Vagina (tissue), 2 donors: ENCODE measurements at regions not wholly inside any gene's neighbourhood (a gene's known extent, or its start where the extent isn't known, plus 50 kb on each side); places are given as distances from the start of the nearest gene placed in this dataset.

Source experiments
- DNase-seq, 2 donors: peaks; one replicate each; pipeline ENCODE4 v3.0.0-alpha.2; 2017; ENCODE audit errors: extremely low spot score in 2 of 2
- H3K27ac ChIP-seq: fragments of 200-600 bp; sonication (generic); one replicate; pipeline ENCODE4 v1.5.1; 2019
- H3K27me3 ChIP-seq: fragments of 200-600 bp; sonication (generic); one replicate; pipeline ENCODE4 v1.5.1; 2019
- H3K36me3 ChIP-seq, 2 donors: fragments of 200-600 bp; sonication (generic); one replicate each; pipeline ENCODE4 v1.5.1; 2017 to 2019
- H3K4me1 ChIP-seq: fragments of 200-600 bp; sonication (generic); one replicate; pipeline ENCODE4 v1.5.1; 2019
- H3K4me3 ChIP-seq, 2 donors: fragments of 200-600 bp; sonication (generic); 1 replicate in 1 of 2; 2 replicates in 1 of 2; pipeline ENCODE4 v1.5.1; 2016 to 2019
- H3K9me3 ChIP-seq: fragments of 200-600 bp; sonication (generic); one replicate; pipeline ENCODE4 v1.5.1; 2019
- POLR2A ChIP-seq, 2 donors: fragments of 450-650 bp; IDR thresholded peaks; one replicate each; pipeline ENCODE4 v1.6.1; 2017; ENCODE audit warnings: antibody characterized with exemption in 2 of 2, mild to moderate bottlenecking in 2 of 2, moderate library complexity in 2 of 2
- POLR2AphosphoS5 ChIP-seq, 2 donors: sonication (generic); formaldehyde crosslinking; IDR thresholded peaks; one replicate each; pipeline ENCODE4 v1.9.0; 2017; ENCODE audit warnings: antibody characterized with exemption in 2 of 2, mild to moderate bottlenecking in 2 of 2, low read depth in 1 of 2; ENCODE audit not compliant: insufficient read depth in 1 of 2
- intact Hi-C: fragments of 100-400 bp; cut with DNase I; formaldehyde crosslinking; loops from one replicate; pipeline ENCODE4 v1.15.1; 2023
- TF ChIP-seq, protein P1 (sequence below), 3 experiments: fragments of 450-650 bp in 2 of 3; fragments of 200-600 bp in 1 of 3; sonication (generic) in 1 of 3; IDR thresholded peaks; one replicate each; pipeline ENCODE4 v1.5.1; 2017 to 2019; ENCODE audit warnings: antibody characterized with exemption in 3 of 3, mild to moderate bottlenecking in 2 of 3, moderate library complexity in 2 of 3

DNA sequence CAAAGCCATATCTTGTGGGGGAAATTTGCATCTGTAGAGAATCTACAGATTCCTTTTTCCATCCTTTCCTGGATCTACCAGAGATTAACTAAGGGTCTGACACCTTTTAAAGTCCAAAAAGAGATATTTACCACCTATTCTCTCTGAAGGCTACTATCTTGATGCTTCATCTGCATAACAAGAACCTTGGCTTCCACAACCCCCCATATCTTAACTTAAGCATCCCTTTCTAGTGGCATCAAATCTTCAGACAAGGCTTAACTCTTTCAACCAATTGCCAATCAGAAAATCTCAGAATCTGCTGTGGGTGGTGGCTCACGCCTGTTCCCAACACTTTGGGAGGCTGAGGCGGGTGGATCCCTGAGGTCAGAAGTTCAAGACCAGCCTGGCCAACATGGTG lies 74.3 kb upstream of the FICD start:
- TF ChIP-seq, protein P1, sequence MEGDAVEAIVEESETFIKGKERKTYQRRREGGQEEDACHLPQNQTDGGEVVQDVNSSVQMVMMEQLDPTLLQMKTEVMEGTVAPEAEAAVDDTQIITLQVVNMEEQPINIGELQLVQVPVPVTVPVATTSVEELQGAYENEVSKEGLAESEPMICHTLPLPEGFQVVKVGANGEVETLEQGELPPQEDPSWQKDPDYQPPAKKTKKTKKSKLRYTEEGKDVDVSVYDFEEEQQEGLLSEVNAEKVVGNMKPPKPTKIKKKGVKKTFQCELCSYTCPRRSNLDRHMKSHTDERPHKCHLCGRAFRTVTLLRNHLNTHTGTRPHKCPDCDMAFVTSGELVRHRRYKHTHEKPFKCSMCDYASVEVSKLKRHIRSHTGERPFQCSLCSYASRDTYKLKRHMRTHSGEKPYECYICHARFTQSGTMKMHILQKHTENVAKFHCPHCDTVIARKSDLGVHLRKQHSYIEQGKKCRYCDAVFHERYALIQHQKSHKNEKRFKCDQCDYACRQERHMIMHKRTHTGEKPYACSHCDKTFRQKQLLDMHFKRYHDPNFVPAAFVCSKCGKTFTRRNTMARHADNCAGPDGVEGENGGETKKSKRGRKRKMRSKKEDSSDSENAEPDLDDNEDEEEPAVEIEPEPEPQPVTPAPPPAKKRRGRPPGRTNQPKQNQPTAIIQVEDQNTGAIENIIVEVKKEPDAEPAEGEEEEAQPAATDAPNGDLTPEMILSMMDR (IDR thresholded peaks at IDR 0.05): no peak
- TF ChIP-seq POLR2AphosphoS5 (IDR thresholded peaks at IDR 0.05; ENCODE audit: insufficient read depth in 1 of 2, low read depth in 1 of 2) (no peak), POLR2A (IDR thresholded peaks at IDR 0.05) (no peak)
- Histone ChIP-seq H3K27ac (no peak overlapping the region), H3K27me3 (no peaks in the 10 kb centered on the region), H3K9me3 (no peaks in the 10 kb centered on the region), H3K36me3 (no peaks in the 10 kb centered on the region), H3K4me3 (no peak overlapping the region), H3K4me1 (no peaks in the 10 kb centered on the region)
- DNase-seq: no peak
- intact Hi-C loops: no loop called here

DNA sequence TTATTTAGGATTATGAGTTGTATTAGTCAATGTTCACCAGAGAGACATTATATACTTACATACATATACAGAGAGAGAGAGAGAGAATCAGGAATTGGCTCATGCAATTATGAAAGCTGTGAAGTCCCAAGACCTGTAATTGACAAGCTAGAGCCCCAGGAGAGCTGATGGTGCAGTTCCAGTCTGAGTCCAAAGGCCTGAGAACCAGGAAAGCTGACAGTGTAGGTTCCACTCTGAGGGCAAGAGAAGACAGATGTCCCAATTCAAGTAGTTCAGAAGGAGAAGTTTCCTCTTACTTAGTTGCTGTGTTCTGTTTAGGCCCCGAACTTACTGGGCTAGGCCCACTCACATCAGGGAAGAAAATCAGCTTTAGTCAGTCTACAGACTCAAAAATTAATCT lies 76.4 kb upstream of the FICD start:
- intact Hi-C loops: no loop called here
- Histone ChIP-seq H3K9me3 (no peaks in the 10 kb centered on the region), H3K27me3 (no peaks in the 10 kb centered on the region), H3K4me3 (no peak overlapping the region), H3K36me3 (no peaks in the 10 kb centered on the region), H3K27ac (no peak overlapping the region), H3K4me1 (no peaks in the 10 kb centered on the region)
- DNase-seq: no peak
- TF ChIP-seq, protein P1 (IDR thresholded peaks at IDR 0.05): no peak
- TF ChIP-seq POLR2AphosphoS5 (IDR thresholded peaks at IDR 0.05; ENCODE audit: insufficient read depth in 1 of 2, low read depth in 1 of 2): no peak
- no peak for TF ChIP-seq POLR2A (IDR thresholded peaks at IDR 0.05)

DNA sequence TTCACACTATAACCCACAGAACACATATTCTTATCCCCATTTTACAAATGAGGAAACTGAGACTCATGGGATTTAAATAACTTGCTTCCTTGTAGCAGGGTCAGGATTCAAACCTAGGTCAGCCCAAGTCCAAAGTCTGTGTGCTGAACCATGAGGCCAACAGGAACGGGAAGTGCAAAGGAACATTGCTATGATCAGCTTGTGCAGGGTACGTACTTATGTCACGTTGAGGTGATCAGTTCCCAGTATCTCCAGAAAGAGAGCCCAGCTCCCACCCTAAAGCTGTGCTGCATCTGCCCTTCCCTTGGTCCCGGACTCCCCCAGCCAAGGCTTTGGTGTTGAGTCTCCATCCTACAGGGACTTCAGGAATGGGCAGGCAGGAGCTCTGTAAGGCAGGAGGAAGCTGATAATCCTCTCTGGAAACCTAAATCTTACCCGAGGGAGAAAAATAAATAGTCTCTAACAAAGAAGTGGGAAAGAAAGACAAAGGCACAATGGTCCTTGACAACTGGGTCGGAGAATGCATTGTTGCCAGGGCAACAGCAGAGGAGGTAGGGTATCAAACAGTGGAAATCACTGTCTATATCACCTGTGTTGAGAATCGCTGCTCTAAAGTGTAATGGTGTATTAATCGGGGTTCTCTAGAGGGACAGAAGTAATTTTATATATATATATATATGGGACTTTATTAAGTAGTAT lies 82.5 kb upstream of the FICD start:
- no peak overlapping the region for H3K27ac ChIP-seq
- intact Hi-C loops: no loop called here
- no peaks in the 10 kb centered on the region for H3K27me3 ChIP-seq
- TF ChIP-seq, protein P1 (IDR thresholded peaks at IDR 0.05): no peak
- TF ChIP-seq POLR2AphosphoS5 (IDR thresholded peaks at IDR 0.05; ENCODE audit: insufficient read depth in 1 of 2, low read depth in 1 of 2) (no peak), POLR2A (IDR thresholded peaks at IDR 0.05) (no peak)
- H3K9me3 ChIP-seq: no peaks in the 10 kb centered on the region
- H3K36me3 ChIP-seq: no peaks in the 10 kb centered on the region
- no peaks in the 10 kb centered on the region for H3K4me1 ChIP-seq
- DNase-seq: no peak
- H3K4me3 ChIP-seq: no peak overlapping the region

DNA sequence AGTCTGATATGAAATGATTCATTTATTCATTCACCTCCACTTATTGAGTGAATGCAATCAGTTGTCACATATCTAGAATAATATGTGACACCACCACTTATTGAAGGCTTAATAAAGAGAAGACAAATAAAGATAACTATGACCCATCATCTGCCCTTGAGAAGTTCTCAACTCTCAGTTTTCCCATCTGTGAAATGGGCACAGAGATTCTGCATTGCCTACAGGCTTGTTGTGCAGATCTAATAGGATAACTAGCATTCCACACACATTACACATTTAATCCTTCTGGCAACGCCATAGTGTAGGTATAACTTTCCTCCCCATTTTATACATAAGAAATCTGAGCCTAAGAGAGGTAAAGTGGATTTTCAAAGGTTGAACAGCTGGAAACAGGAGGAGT lies 84.2 kb upstream of the FICD start:
- intact Hi-C loops: no loop called here
- TF ChIP-seq POLR2A (IDR thresholded peaks at IDR 0.05): no peak
- no peak for TF ChIP-seq POLR2AphosphoS5 (IDR thresholded peaks at IDR 0.05; ENCODE audit: insufficient read depth in 1 of 2, low read depth in 1 of 2)
- TF ChIP-seq, protein P1 (IDR thresholded peaks at IDR 0.05): no peak
- Histone ChIP-seq H3K4me1 (no peaks in the 10 kb centered on the region), H3K4me3 (no peak overlapping the region), H3K27ac (no peak overlapping the region), H3K36me3 (no peaks in the 10 kb centered on the region), H3K27me3 (no peaks in the 10 kb centered on the region), H3K9me3 (no peaks in the 10 kb centered on the region)
- no peak for DNase-seq

DNA sequence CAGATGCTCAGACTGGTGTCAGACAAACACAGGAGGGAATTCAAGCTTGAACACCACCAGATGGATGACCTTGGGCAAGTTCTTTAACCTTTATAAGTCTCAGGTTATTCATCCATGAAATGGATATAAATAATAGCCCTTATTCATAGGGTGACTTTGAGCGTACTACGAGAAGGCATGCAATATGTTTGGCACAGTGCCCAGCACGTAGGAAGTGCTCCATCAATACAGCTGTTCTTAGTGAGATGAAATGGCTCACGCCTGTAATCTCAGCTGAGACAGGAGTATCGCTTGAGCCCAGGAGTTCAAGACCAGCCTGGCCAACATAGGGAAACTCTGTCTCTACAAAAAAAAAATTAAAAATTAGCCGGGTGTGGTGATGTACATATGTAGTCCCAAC lies 84.8 kb upstream of the FICD start:
- no peaks in the 10 kb centered on the region for H3K36me3 ChIP-seq

More for the DNA sequence above, 84.8 kb upstream of the FICD start:
- intact Hi-C loops: no loop called here
- no peaks in the 10 kb centered on the region for H3K9me3 ChIP-seq
- no peaks in the 10 kb centered on the region for H3K4me1 ChIP-seq
- TF ChIP-seq POLR2AphosphoS5 (IDR thresholded peaks at IDR 0.05; ENCODE audit: insufficient read depth in 1 of 2, low read depth in 1 of 2) (no peak), POLR2A (IDR thresholded peaks at IDR 0.05) (no peak)
- TF ChIP-seq, protein P1 (IDR thresholded peaks at IDR 0.05): no peak
- DNase-seq: no peak
- H3K4me3 ChIP-seq: no peak overlapping the region
- no peak overlapping the region for H3K27ac ChIP-seq
- no peaks in the 10 kb centered on the region for H3K27me3 ChIP-seq
